Naive thymus-derived CD4-positive, alpha-beta T cell (primary cell): ENCODE measurements at regions not wholly inside any gene's neighbourhood (a gene's known extent, or its start where the extent isn't known, plus 50 kb on each side); places are given as distances from the start of the nearest gene placed in this dataset.
"Not testable (repeated sequence)": the region's sequence is repeated elsewhere in the genome, so short reads cannot be mapped to it uniquely, and the experiment has no call there.

ENCODE experiments used
- ATAC-seq: fragments of 150-1000 bp; cut with Tn5 transposase; 2 replicates; pipeline ENCODE4 v1.10.0; 2021; ENCODE audit warnings: mild to moderate bottlenecking, moderate library complexity
- CTCF ChIA-PET: fragments of 350-600 bp; sonication (Branson Sonifier 250); formaldehyde crosslinking; loops from one replicate; lab custom pipeline; 2021; ENCODE audit warnings: antibody characterized with exemption; lab: Charles Lee
- POLR2A ChIA-PET: fragments of 350-600 bp; sonication (Branson Sonifier 250); formaldehyde crosslinking; loops from one replicate; lab custom pipeline; 2021; ENCODE audit warnings: antibody characterized with exemption, inconsistent platforms; lab: Charles Lee
- DNase-seq, 9 donors: peaks; one replicate each; pipeline versions ENCODE4 v3.0.0 to v3.0.0-alpha.2; 2020 to 2022; ENCODE audit warnings: mixed read lengths in 1 of 9
- H3K27ac ChIP-seq: one replicate; pipeline ENCODE4 v1.7.0; 2013; ENCODE audit warnings: mild to moderate bottlenecking, low read depth, low read length, moderate library complexity
- H3K27me3 ChIP-seq, 2 donors: one replicate each; pipeline ENCODE4 v1.7.0; 2013; ENCODE audit warnings: low read length in 2 of 2, mild to moderate bottlenecking in 2 of 2, moderate library complexity in 2 of 2; ENCODE audit not compliant: control insufficient read depth in 2 of 2, insufficient read depth in 2 of 2
- H3K36me3 ChIP-seq, 3 experiments: 1 replicate in 2 of 3; 2 replicates in 1 of 3; pipeline ENCODE4 v1.7.0; 2013; ENCODE audit warnings: low read length in 3 of 3, mild to moderate bottlenecking in 3 of 3, moderate library complexity in 1 of 3; ENCODE audit not compliant: insufficient read depth in 3 of 3, control insufficient read depth in 2 of 3
- H3K4me1 ChIP-seq, 2 donors: one replicate each; pipeline ENCODE4 v1.7.0; 2013; ENCODE audit warnings: low read length in 2 of 2, mild to moderate bottlenecking in 2 of 2, moderate library complexity in 1 of 2; ENCODE audit not compliant: control insufficient read depth in 2 of 2, insufficient read depth in 2 of 2
- H3K4me3 ChIP-seq: 2 replicates; pipeline ENCODE4 v1.7.0; 2013; ENCODE audit warnings: mild to moderate bottlenecking, low read length
- H3K9me3 ChIP-seq, 3 experiments: 1 replicate in 2 of 3; 2 replicates in 1 of 3; pipeline ENCODE4 v1.7.0; 2013; ENCODE audit warnings: low read length in 3 of 3; ENCODE audit not compliant: control insufficient read depth in 2 of 3
- H3K27ac Mint-ChIP-seq, 9 donors: one replicate each; pipeline ENCODE4 v1.8.0; 2020 to 2022; ENCODE audit warnings: mixed read lengths in 9 of 9, mild to moderate bottlenecking in 8 of 9, moderate library complexity in 5 of 9, inconsistent platforms in 2 of 9
- H3K27me3 Mint-ChIP-seq, 5 donors: one replicate each; pipeline ENCODE4 v1.8.0; 2021 to 2022; ENCODE audit warnings: mixed read lengths in 5 of 5, mild to moderate bottlenecking in 1 of 5
- H3K36me3 Mint-ChIP-seq, 5 donors: one replicate each; pipeline ENCODE4 v1.8.0; 2020 to 2022; ENCODE audit warnings: mixed read lengths in 5 of 5, mild to moderate bottlenecking in 3 of 5, inconsistent platforms in 1 of 5
- H3K4me1 Mint-ChIP-seq, 7 donors: one replicate each; pipeline ENCODE4 v1.8.0; 2020 to 2022; ENCODE audit warnings: mixed read lengths in 7 of 7, mild to moderate bottlenecking in 3 of 7, inconsistent platforms in 1 of 7
- H3K4me3 Mint-ChIP-seq, 10 donors: one replicate each; pipeline ENCODE4 v1.8.0; 2020 to 2022; ENCODE audit warnings: mild to moderate bottlenecking in 10 of 10, mixed read lengths in 10 of 10, moderate library complexity in 6 of 10, inconsistent platforms in 2 of 10
- H3K9me3 Mint-ChIP-seq, 11 donors: one replicate each; pipeline ENCODE4 v1.8.0; 2020 to 2022; ENCODE audit warnings: mixed read lengths in 11 of 11, mild to moderate bottlenecking in 4 of 11, inconsistent platforms in 1 of 11, moderate library complexity in 1 of 11
- intact Hi-C, 2 donors: fragments of 100-400 bp; cut with micrococcal nuclease; formaldehyde crosslinking; loops; one replicate each; pipeline ENCODE4 v1.15.1; 2023

DNA sequence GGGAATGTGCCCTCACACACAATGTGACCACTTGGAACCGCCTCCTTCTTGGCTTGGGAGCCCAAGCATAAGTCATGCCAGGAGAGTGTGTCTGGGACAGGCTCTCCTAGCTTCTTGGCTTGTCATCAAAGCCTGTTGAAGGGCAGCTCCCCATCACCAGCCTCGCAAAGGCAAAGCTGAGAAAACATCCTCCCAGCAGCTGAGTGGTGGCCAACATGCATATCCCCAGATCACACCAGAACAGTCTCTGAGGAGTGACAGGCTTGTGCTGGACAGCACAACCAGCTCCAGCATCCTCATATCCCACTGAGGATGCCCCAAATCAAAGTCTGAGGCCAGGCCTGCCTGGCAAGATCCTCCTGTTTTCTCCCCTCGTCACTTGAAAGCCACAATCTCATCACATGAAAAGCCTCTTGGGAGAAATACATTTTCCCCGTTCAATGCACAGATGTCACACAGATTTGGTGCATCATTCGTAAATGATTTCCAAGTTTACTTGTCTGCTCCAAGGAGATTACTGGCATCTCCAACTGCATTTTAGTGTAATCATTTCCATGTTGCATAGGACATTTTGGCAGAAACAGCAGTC is 269.3 kb downstream of the TTC32 start:
- no peaks in the 10 kb centered on the region for H3K9me3 ChIP-seq
- no peaks in the 10 kb centered on the region for H3K36me3 ChIP-seq
- POLR2A ChIA-PET, result no interaction called here
- Mint-ChIP-seq H3K4me3 (no peak overlapping the region), H3K36me3 (no peaks in the 10 kb centered on the region), H3K27ac (no peak overlapping the region), H3K27me3 (peaks cover 3 to 35% (median 14%) of the 10 kb centered on the region in 5 donors), H3K9me3 (peaks cover 0 to 19% (median 1%) of the 10 kb centered on the region in 11 donors), H3K4me1 (peaks cover 0 to 3% (median 0%) of the 10 kb centered on the region in 7 donors)
- CTCF ChIA-PET, result no interaction called here
- H3K4me3 ChIP-seq, result no peak overlapping the region
- H3K27ac ChIP-seq, result no peak overlapping the region
- no peaks in the 10 kb centered on the region for H3K27me3 ChIP-seq
- ATAC-seq (no peak), DNase-seq (no peak)
- intact Hi-C loops, result no loop called here
- no peaks in the 10 kb centered on the region for H3K4me1 ChIP-seq

DNA sequence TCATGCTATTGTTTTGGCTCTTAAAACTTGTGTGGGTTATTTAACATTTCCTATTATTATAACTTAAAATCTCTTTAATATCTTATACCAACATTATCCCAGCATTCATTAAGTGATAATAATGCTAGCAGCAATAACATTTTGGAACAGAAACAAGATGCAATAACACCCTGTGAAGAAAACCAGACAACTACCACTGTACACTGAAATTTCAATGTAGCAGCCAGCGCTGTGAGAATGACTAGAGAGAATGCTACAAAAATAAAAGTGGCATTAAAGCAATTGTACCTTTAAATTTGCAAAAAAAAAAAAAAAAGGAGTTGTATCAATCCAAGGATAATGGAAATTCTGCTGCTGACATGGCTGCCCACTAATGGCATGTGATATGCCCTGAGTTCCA is 269.9 kb downstream of the TTC32 start:
- Mint-ChIP-seq H3K9me3 (peaks cover 0 to 26% (median 6%) of the 10 kb centered on the region in 11 donors), H3K36me3 (no peaks in the 10 kb centered on the region), H3K4me3 (no peak overlapping the region), H3K27ac (no peak overlapping the region), H3K27me3 (peaks cover 7 to 35% (median 14%) of the 10 kb centered on the region in 5 donors), H3K4me1 (peaks cover 0 to 3% (median 0%) of the 10 kb centered on the region in 7 donors)
- CTCF ChIA-PET, result no interaction called here
- H3K27ac ChIP-seq, result no peak overlapping the region
- intact Hi-C loops, result no loop called here
- no peaks in the 10 kb centered on the region for H3K9me3 ChIP-seq
- H3K27me3 ChIP-seq, result no peaks in the 10 kb centered on the region
- no peak overlapping the region for H3K4me3 ChIP-seq
- no peaks in the 10 kb centered on the region for H3K36me3 ChIP-seq
- no peaks in the 10 kb centered on the region for H3K4me1 ChIP-seq
- POLR2A ChIA-PET, result interaction anchor here (0.8 kb wide), 1 partner anchor 761 kb away, joined by 10 read pairs; no protein-coding TSS in a partner anchor
- DNase-seq (no peak), ATAC-seq (no peak)

DNA sequence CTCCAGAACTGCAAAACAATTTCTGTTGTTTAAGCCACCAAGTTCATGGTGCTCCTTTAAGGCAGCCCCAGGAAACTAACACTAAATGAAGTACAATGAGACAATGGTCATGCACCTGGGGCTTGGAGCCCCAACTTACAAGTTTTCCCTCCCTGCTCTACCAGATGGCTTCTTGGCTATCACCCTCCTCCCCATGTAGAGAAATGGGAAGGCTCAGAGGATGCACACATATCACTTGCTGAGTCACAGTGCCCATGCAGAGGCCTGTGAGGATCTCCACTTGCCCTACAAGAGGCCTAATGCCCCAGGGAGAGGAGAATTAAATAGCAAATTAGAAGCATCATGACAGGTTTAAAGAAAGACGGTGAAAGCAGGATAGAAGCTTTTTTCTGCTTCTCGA is 270.9 kb downstream of the TTC32 start:
- Histone ChIP-seq H3K27ac (no peak overlapping the region), H3K4me1 (no peaks in the 10 kb centered on the region), H3K36me3 (no peaks in the 10 kb centered on the region), H3K4me3 (no peak overlapping the region), H3K9me3 (no peaks in the 10 kb centered on the region), H3K27me3 (no peaks in the 10 kb centered on the region)
- ATAC-seq (no peak), DNase-seq (no peak)
- H3K4me1 Mint-ChIP-seq, result peaks cover 0 to 3% (median 0%) of the 10 kb centered on the region in 7 donors
- no peaks in the 10 kb centered on the region for H3K36me3 Mint-ChIP-seq
- intact Hi-C loops, result no loop called here
- POLR2A ChIA-PET, result no interaction called here
- peaks cover 5 to 32% (median 10%) of the 10 kb centered on the region in 5 donors for H3K27me3 Mint-ChIP-seq
- CTCF ChIA-PET, result no interaction called here
- no peak overlapping the region for H3K27ac Mint-ChIP-seq
- no peak overlapping the region for H3K4me3 Mint-ChIP-seq
- H3K9me3 Mint-ChIP-seq, result peaks cover 0 to 35% (median 10%) of the 10 kb centered on the region in 11 donors

DNA sequence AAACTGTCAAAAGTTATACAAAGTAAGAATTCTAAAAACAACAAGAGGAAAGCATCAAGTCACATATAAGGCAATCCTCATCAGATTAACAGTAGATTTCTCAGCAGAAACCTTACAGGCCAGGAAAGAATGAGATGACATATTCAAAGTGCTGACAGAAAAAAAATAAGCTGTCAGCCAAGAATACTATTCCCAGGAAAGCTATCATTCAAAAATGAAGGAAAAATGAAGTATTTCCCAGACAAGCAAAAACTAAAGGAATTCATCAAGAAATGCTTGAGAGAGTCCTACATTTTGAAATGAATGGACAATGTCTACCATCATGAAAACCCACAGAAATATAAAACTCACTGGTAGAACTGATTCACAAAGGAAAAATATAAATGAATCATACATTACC is 268.9 kb upstream of the OSR1 start:
- no peak overlapping the region for H3K4me3 ChIP-seq
- H3K4me1 Mint-ChIP-seq, result no peaks in the 10 kb centered on the region
- no peaks in the 10 kb centered on the region for H3K36me3 ChIP-seq
- intact Hi-C loops, result no loop called here
- H3K9me3 Mint-ChIP-seq, result peaks cover 0 to 36% (median 10%) of the 10 kb centered on the region in 11 donors
- H3K4me1 ChIP-seq, result no peaks in the 10 kb centered on the region
- peaks cover 0 to 11% (median 5%) of the 10 kb centered on the region in 5 donors for H3K27me3 Mint-ChIP-seq
- H3K4me3 Mint-ChIP-seq, result no peak overlapping the region
- CTCF ChIA-PET, result no interaction called here
- DNase-seq (no peak), ATAC-seq (no peak)
- no peak overlapping the region for H3K27ac ChIP-seq
- no peak overlapping the region for H3K27ac Mint-ChIP-seq
- H3K27me3 ChIP-seq, result no peaks in the 10 kb centered on the region
- H3K36me3 Mint-ChIP-seq, result no peaks in the 10 kb centered on the region
- POLR2A ChIA-PET, result no interaction called here
- no peaks in the 10 kb centered on the region for H3K9me3 ChIP-seq

DNA sequence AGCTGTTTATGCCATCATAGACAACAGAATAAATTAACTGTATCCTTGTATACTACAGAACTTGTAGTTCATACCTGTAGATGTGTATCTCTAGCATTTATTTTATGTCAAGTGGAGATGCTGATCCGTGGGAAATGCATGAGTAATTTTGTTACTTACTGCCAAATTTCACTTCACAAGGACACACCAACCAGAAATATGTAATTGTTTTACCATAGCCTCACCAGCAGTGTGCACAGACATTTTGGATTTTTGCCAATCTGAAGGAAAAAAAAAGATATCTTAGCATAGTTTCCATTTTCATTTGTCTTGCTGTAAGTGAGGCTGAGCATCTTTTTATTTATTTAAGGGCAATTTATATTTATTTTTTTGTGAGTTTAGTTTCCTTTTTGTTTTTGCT is 265.1 kb upstream of the OSR1 start:
- intact Hi-C loops, result no loop called here

DNA sequence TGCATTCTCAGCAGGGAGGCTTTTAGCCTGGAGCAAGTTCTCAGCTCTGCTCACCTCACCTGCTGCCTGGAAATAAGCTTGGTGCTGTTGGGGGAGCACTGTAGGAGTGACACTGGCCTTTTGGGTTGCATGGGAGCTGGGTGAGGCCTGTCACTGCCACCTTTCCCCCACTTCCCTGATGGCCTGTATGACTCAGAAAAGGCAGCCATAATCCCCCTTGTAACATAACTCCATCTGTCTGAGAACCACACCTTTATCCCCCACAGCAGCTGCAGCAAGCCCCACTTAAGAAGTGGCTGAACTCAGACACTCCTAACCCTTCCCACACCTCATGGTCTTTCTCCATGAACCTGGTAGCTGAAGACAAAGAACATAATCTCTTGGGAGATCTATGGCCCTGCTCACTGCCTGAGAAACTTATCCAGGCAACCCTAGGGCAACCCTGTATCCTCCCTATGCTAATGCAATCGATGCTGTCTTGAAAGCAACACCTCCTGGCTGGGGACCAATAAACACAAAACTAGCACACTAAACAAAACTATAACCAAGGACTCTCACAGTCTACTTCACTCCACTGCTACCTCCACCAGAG is 258.9 kb upstream of the OSR1 start:
- no peaks in the 10 kb centered on the region for H3K27me3 ChIP-seq
- no peak overlapping the region for H3K27ac Mint-ChIP-seq
- H3K4me3 Mint-ChIP-seq, result no peak overlapping the region
- H3K4me1 Mint-ChIP-seq, result no peaks in the 10 kb centered on the region
- H3K4me3 ChIP-seq, result no peak overlapping the region
- no peaks in the 10 kb centered on the region for H3K4me1 ChIP-seq
- H3K36me3 ChIP-seq, result no peaks in the 10 kb centered on the region
- peaks cover 0 to 16% (median 0%) of the 10 kb centered on the region in 3 experiments for H3K9me3 ChIP-seq
- no peak overlapping the region for H3K27ac ChIP-seq
- intact Hi-C loops, result no loop called here
- peaks cover 0 to 15% (median 0%) of the 10 kb centered on the region in 5 donors for H3K36me3 Mint-ChIP-seq
- POLR2A ChIA-PET, result no interaction called here
- CTCF ChIA-PET, result no interaction called here
- DNase-seq, result no peak
- no peak for ATAC-seq
- peaks cover 14 to 54% (median 34%) of the 10 kb centered on the region in 11 donors for H3K9me3 Mint-ChIP-seq
- H3K27me3 Mint-ChIP-seq, result peaks cover 0 to 44% (median 16%) of the 10 kb centered on the region in 5 donors

More for the DNA sequence above, 265.1 kb upstream of the OSR1 start:
- Histone ChIP-seq H3K27ac (no peak overlapping the region), H3K4me3 (no peak overlapping the region), H3K9me3 (no peaks in the 10 kb centered on the region), H3K27me3 (no peaks in the 10 kb centered on the region), H3K4me1 (no peaks in the 10 kb centered on the region), H3K36me3 (no peaks in the 10 kb centered on the region)
- H3K9me3 Mint-ChIP-seq, result peaks cover 0 to 30% (median 16%) of the 10 kb centered on the region in 11 donors
- ChIA-PET POLR2A (no interaction called here), CTCF (no interaction called here)
- H3K4me3 Mint-ChIP-seq, result no peak overlapping the region
- no peak for ATAC-seq
- no peak overlapping the region for H3K27ac Mint-ChIP-seq
- H3K27me3 Mint-ChIP-seq, result peaks cover 3 to 32% (median 11%) of the 10 kb centered on the region in 5 donors
- H3K4me1 Mint-ChIP-seq, result no peaks in the 10 kb centered on the region
- H3K36me3 Mint-ChIP-seq, result no peaks in the 10 kb centered on the region
- no peak for DNase-seq

DNA sequence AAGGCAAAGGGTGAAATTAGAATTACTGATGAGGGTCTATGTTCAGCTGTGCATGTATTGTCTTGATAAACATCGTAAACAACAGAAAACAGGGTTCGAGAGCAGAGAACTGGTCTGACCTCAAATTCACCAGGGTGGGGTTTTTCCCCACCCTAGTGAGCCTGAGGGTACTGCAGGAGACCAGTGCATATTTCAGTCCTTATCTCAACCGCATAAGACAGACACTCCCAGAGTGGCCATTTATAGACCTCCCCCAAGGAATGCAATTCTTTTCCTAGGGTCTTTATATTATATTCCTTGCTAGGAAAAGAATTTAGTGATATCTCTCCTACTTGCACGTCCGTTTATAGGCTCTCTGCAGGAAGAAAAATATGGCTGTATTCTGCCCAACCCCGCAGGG is 257.0 kb upstream of the OSR1 start:
- intact Hi-C loops, H3K4me1 ChIP-seq, H3K27ac ChIP-seq, CTCF ChIA-PET, H3K4me3 ChIP-seq, POLR2A ChIA-PET, H3K4me1 Mint-ChIP-seq, H3K36me3 ChIP-seq, H3K4me3 Mint-ChIP-seq, DNase-seq, H3K27ac Mint-ChIP-seq, H3K27me3 ChIP-seq, ATAC-seq: not testable (repeated sequence)
- H3K27me3 Mint-ChIP-seq, result peaks cover 0 to 31% (median 23%) of the 10 kb centered on the region in 5 donors
- peaks cover 14 to 54% (median 34%) of the 10 kb centered on the region in 11 donors for H3K9me3 Mint-ChIP-seq
- H3K9me3 ChIP-seq, result peaks cover 0 to 16% (median 0%) of the 10 kb centered on the region in 3 experiments
- H3K36me3 Mint-ChIP-seq, result peaks cover 0 to 15% (median 0%) of the 10 kb centered on the region in 5 donors
